Common myeloid progenitor, CD34-positive (primary cell): ENCODE measurements at regions not wholly inside any gene's neighbourhood (a gene's known extent, or its start where the extent isn't known, plus 50 kb on each side); places are given as distances from the start of the nearest gene placed in this dataset.

Source experiments
- CTCF ChIA-PET: fragments of 350-600 bp; sonication (Branson Sonifier 250); formaldehyde crosslinking; loops from one replicate; lab custom pipeline; 2021; ENCODE audit warnings: antibody characterized with exemption; lab: Charles Lee
- POLR2A ChIA-PET: fragments of 350-600 bp; sonication (Branson Sonifier 250); formaldehyde crosslinking; loops from one replicate; lab custom pipeline; 2021; ENCODE audit warnings: antibody characterized with exemption; lab: Charles Lee
- DNase-seq, 3 donors: peaks; one replicate each; pipeline versions ENCODE4 v3.0.0 to v3.0.0-alpha.2; 2013
- H3K27ac ChIP-seq, 2 experiments: 1 replicate in 1 of 2; 2 replicates in 1 of 2; pipeline ENCODE4 v1.7.0; 2013; ENCODE audit warnings: inconsistent platforms in 2 of 2, low read length in 2 of 2, mild to moderate bottlenecking in 2 of 2, low read depth in 1 of 2, moderate library complexity in 1 of 2; ENCODE audit not compliant: severe bottlenecking in 2 of 2, insufficient read depth in 1 of 2, poor library complexity in 1 of 2
- H3K27me3 ChIP-seq, 5 experiments: replicated peaks in 2 of 5; 1 replicate in 3 of 5; 2 replicates in 2 of 5; pipeline versions ENCODE4 v1.6.1 to v1.7.0; 2013; ENCODE audit warnings: low read length in 4 of 5, mild to moderate bottlenecking in 2 of 5, moderate library complexity in 2 of 5, inconsistent platforms in 1 of 5; ENCODE audit not compliant: insufficient read depth in 5 of 5, control insufficient read depth in 4 of 5
- H3K36me3 ChIP-seq, 4 experiments: 1 replicate in 2 of 4; 2 replicates in 2 of 4; pipeline versions ENCODE4 v1.6.1 to v1.7.0; 2013; ENCODE audit warnings: low read length in 3 of 4, control low read depth in 1 of 4, mild to moderate bottlenecking in 1 of 4; ENCODE audit not compliant: control insufficient read depth in 4 of 4, insufficient read depth in 4 of 4
- H3K4me1 ChIP-seq, 4 experiments: 1 replicate in 3 of 4; 2 replicates in 1 of 4; pipeline versions ENCODE4 v1.6.1 to v1.7.1; 2013; ENCODE audit warnings: low read length in 3 of 4, mild to moderate bottlenecking in 3 of 4, control low read depth in 1 of 4, inconsistent platforms in 1 of 4, moderate library complexity in 1 of 4; ENCODE audit not compliant: control insufficient read depth in 4 of 4, insufficient read depth in 4 of 4; ENCODE audit errors: control extremely low read depth in 1 of 4
- H3K4me3 ChIP-seq, 7 experiments: 1 replicate in 4 of 7; 2 replicates in 3 of 7; pipeline versions ENCODE4 v1.5.1 to v1.7.0; 2013; ENCODE audit warnings: mild to moderate bottlenecking in 7 of 7, low read length in 6 of 7, moderate library complexity in 6 of 7, inconsistent platforms in 2 of 7, low read depth in 2 of 7, control low read depth in 1 of 7; ENCODE audit not compliant: insufficient read depth in 4 of 7, control insufficient read depth in 1 of 7; ENCODE audit errors: extremely low read depth in 1 of 7
- H3K9me3 ChIP-seq, 5 experiments: 1 replicate in 4 of 5; 2 replicates in 1 of 5; pipeline versions ENCODE4 v1.6.1 to v1.7.1; 2013; ENCODE audit warnings: low read length in 4 of 5, mild to moderate bottlenecking in 2 of 5, inconsistent platforms in 1 of 5, low read depth in 1 of 5, moderate library complexity in 1 of 5; ENCODE audit not compliant: control insufficient read depth in 4 of 5, insufficient read depth in 2 of 5; ENCODE audit errors: control extremely low read depth in 1 of 5
- WGBS: methylation state at CpG from one replicate; pipeline ENCODE4 v1.1.5; 2013; ENCODE audit not compliant: insufficient coverage; 5-methylcytosine and 5-hydroxymethylcytosine counted together

- Histone ChIP-seq H3K4me1 (peaks cover 0 to 8% (median 6%) of the 10 kb centered on the region in 4 experiments), H3K36me3 (no peaks in the 10 kb centered on the region), H3K9me3 (peaks cover 0 to 8% (median 2%) of the 10 kb centered on the region in 5 experiments), H3K27ac (no peak overlapping the region), H3K27me3 (no peaks in the 10 kb centered on the region), H3K4me3 (no peak overlapping the region)
- peak in 2 of 3 donors; percentile 11 to 20 for DNase-seq
- CTCF ChIA-PET = no interaction called here
- POLR2A ChIA-PET = interaction anchor here (0.5 kb wide), 1 partner anchor 15 kb away, joined by 4 read pairs; no protein-coding TSS in a partner anchor
- WGBS = 94% methylated on average over 3 of the region's 4 CpGs
These were observed 118.1 kb downstream of the NUDT12 start for GRCh38 chr5:103444333-103445038.

GRCh38 chr5:103442750-103443149, 119.8 kb downstream of the NUDT12 start:
- Histone ChIP-seq H3K4me3 (no peak overlapping the region), H3K27me3 (no peaks in the 10 kb centered on the region), H3K4me1 (peaks cover 0 to 8% (median 6%) of the 10 kb centered on the region in 4 experiments), H3K27ac (no peak overlapping the region), H3K9me3 (peaks cover 0 to 13% (median 3%) of the 10 kb centered on the region in 5 experiments), H3K36me3 (no peaks in the 10 kb centered on the region)
- POLR2A ChIA-PET = no interaction called here
- 100% methylated on average over 5 of the region's 5 CpGs for WGBS
- DNase-seq = no peak
- CTCF ChIA-PET = no interaction called here

- H3K4me1 ChIP-seq = peaks cover 0 to 8% (median 6%) of the 10 kb centered on the region in 4 experiments
- no peak overlapping the region for H3K27ac ChIP-seq
- no peaks in the 10 kb centered on the region for H3K36me3 ChIP-seq
- no peak overlapping the region for H3K4me3 ChIP-seq
- no peaks in the 10 kb centered on the region for H3K27me3 ChIP-seq
- no peak for DNase-seq
- ChIA-PET CTCF (interaction anchor here (0.9 kb wide), 1 partner anchor 18 kb away, joined by 3 read pairs; no protein-coding TSS in a partner anchor), POLR2A (no interaction called here)
- H3K9me3 ChIP-seq = peaks cover 0 to 13% (median 3%) of the 10 kb centered on the region in 5 experiments
- WGBS = 100% methylated on average over 2 of the region's 2 CpGs
These were observed 121.1 kb downstream of the NUDT12 start for GRCh38 chr5:103441523-103441922.

GRCh38 chr5:103439007-103439406, 123.6 kb downstream of the NUDT12 start:
- H3K27me3 ChIP-seq = no peaks in the 10 kb centered on the region
- no peak for DNase-seq
- ChIA-PET CTCF (no interaction called here), POLR2A (no interaction called here)
- H3K4me3 ChIP-seq = no peak overlapping the region
- 0% methylated on average over 1 of the region's 2 CpGs for WGBS
- H3K27ac ChIP-seq = no peak overlapping the region
- no peaks in the 10 kb centered on the region for H3K4me1 ChIP-seq
- H3K36me3 ChIP-seq = no peaks in the 10 kb centered on the region
- peaks cover 0 to 13% (median 3%) of the 10 kb centered on the region in 5 experiments for H3K9me3 ChIP-seq

GRCh38 chr5:103436656-103437055, 125.9 kb downstream of the NUDT12 start:
- POLR2A ChIA-PET = no interaction called here
- H3K27ac ChIP-seq = no peak overlapping the region
- no peaks in the 10 kb centered on the region for H3K36me3 ChIP-seq
- no peaks in the 10 kb centered on the region for H3K27me3 ChIP-seq
- CTCF ChIA-PET = no interaction called here
- no peak for DNase-seq
- peaks cover 0 to 13% (median 3%) of the 10 kb centered on the region in 5 experiments for H3K9me3 ChIP-seq
- no peak overlapping the region for H3K4me3 ChIP-seq
- no peaks in the 10 kb centered on the region for H3K4me1 ChIP-seq
- no CpG with 5 or more reads among the region's 2 CpGs for WGBS

- Histone ChIP-seq H3K27me3 (no peaks in the 10 kb centered on the region), H3K27ac (no peak overlapping the region), H3K36me3 (no peaks in the 10 kb centered on the region), H3K9me3 (peaks cover 0 to 13% (median 3%) of the 10 kb centered on the region in 5 experiments), H3K4me3 (no peak overlapping the region), H3K4me1 (no peaks in the 10 kb centered on the region)
- no peak for DNase-seq
- ChIA-PET CTCF (no interaction called here), POLR2A (no interaction called here)
- 100% methylated on average over 1 of the region's 1 CpG for WGBS
These were observed 126.5 kb downstream of the NUDT12 start for GRCh38 chr5:103436112-103436511.

GRCh38 chr5:103435136-103435889, 127.3 kb downstream of the NUDT12 start:
- H3K4me1 ChIP-seq = no peaks in the 10 kb centered on the region
- H3K27me3 ChIP-seq = no peaks in the 10 kb centered on the region
- no peak overlapping the region for H3K27ac ChIP-seq
- 100% methylated on average over 1 of the region's 4 CpGs for WGBS
- no peak for DNase-seq
- H3K9me3 ChIP-seq = peaks cover 0 to 11% (median 2%) of the 10 kb centered on the region in 5 experiments
- no peak overlapping the region for H3K4me3 ChIP-seq
- ChIA-PET POLR2A (no interaction called here), CTCF (no interaction called here)
- no peaks in the 10 kb centered on the region for H3K36me3 ChIP-seq
